H1 (cell line): ENCODE measurements at regions not wholly inside any gene's neighbourhood (a gene's known extent, or its start where the extent isn't known, plus 50 kb on each side); places are given as distances from the start of the nearest gene placed in this dataset.

Experiments
- BCL11A ChIP-seq, 2 experiments: IDR thresholded peaks; one replicate each; pipeline ENCODE4 v1.6.1; 2011; ENCODE audit warnings: low read depth in 2 of 2, low read length in 2 of 2, mild to moderate bottlenecking in 2 of 2
- NRF1 ChIP-seq: IDR thresholded peaks from 2 replicates; pipeline ENCODE4 v1.6.1; 2011; ENCODE audit warnings: mild to moderate bottlenecking, low read depth, low read length, improper control_type of control experiment
- RAD21 ChIP-seq, 2 experiments: IDR thresholded peaks in 1 of 2; conservative IDR thresholded peaks in 1 of 2; 2 replicates each; pipeline ENCODE4 v1.6.1; 2011; ENCODE audit warnings: low read depth in 2 of 2, low read length in 2 of 2, improper control_type of control experiment in 1 of 2, inconsistent platforms in 1 of 2, mild to moderate bottlenecking in 1 of 2, moderate library complexity in 1 of 2
- SIN3A ChIP-seq, 2 experiments: IDR thresholded peaks in 1 of 2; conservative IDR thresholded peaks in 1 of 2; 2 replicates each; pipeline ENCODE4 v1.6.1; 2011 to 2012; ENCODE audit warnings: low read length in 2 of 2, improper control_type of control experiment in 1 of 2, low read depth in 1 of 2, mild to moderate bottlenecking in 1 of 2
- ZNF274 ChIP-seq: IDR thresholded peaks from 2 replicates; pipeline ENCODE4 v1.7.0; 2012; ENCODE audit warnings: low read length, borderline replicate concordance; ENCODE audit errors: extremely low read depth

- TF ChIP-seq RAD21 (IDR thresholded peaks at IDR 0.05 in 1 of 2, conservative IDR thresholded peaks at IDR 0.05 in 1 of 2; ENCODE audit: low read depth in 2 of 2, low read length in 2 of 2) (no peak), SIN3A (conservative IDR thresholded peaks at IDR 0.05 in 1 of 2, IDR thresholded peaks at IDR 0.05 in 1 of 2; ENCODE audit: low read depth in 1 of 2, low read length in 2 of 2) (no peak), BCL11A (IDR thresholded peaks at IDR 0.05; ENCODE audit: low read depth in 2 of 2, low read length in 2 of 2) (no peak), NRF1 (no peak), ZNF274 (no peak)
These were observed 852.4 kb upstream of the MDGA2 start (continued) for GRCh38 chr14:48527832-48528231.
